22Rv1 (cell line): ENCODE measurements at regions not wholly inside any gene's neighbourhood (a gene's known extent, or its start where the extent isn't known, plus 50 kb on each side); places are given as distances from the start of the nearest gene placed in this dataset.

Experiments
- ZFX ChIP-seq: fragments of 450-650 bp; IDR thresholded peaks from 2 replicates; pipeline ENCODE4 v1.6.1; 2017; ENCODE audit warnings: antibody characterized with exemption, borderline replicate concordance
- TF ChIP-seq, protein P1 (sequence below): fragments of 450-650 bp; IDR thresholded peaks from 2 replicates; pipeline ENCODE4 v1.5.1; 2017; ENCODE audit warnings: mild to moderate bottlenecking

DNA sequence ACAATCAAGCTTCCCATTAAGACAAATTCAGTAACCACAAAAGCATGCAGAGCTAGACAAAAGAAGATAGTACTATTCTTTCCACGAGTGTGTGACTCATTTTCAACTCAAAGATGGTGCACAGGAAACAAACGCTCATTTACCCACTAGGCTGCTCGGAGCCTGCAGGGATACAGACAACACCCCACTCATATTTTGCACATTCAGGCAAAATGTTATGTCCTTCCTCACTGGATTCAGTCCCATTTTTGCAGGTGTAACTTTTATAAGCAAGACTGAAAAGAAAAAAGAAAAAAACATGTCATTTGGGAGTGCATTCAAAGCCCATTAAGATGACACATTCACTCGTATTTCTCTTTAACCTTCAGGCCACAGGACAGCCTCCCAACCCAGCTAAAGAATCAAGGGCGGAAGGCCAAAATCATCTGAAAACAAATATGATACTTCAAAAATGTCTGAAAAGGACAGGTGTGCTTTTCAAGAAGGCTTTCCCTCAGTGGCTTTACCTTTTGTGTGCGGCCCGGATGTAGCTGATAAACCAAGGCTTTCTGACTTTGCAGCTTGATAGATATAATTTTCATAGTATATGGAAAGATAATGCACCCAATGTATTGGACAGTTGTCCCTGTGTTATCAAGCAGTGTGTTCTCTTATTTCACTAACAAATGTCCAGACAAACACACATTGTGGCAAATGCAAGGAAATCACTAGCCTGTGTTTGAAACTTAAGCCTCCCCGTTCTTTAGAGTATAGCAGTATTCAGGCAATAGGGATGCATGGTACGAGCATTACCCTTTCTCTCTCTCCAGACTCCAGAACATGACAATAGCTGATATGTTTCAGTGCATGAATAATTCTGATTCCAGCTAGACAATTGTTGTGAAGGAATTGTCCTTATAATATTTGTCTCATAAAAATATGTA, 147.8 kb upstream of the KRR1 start:
- TF ChIP-seq, protein P1, sequence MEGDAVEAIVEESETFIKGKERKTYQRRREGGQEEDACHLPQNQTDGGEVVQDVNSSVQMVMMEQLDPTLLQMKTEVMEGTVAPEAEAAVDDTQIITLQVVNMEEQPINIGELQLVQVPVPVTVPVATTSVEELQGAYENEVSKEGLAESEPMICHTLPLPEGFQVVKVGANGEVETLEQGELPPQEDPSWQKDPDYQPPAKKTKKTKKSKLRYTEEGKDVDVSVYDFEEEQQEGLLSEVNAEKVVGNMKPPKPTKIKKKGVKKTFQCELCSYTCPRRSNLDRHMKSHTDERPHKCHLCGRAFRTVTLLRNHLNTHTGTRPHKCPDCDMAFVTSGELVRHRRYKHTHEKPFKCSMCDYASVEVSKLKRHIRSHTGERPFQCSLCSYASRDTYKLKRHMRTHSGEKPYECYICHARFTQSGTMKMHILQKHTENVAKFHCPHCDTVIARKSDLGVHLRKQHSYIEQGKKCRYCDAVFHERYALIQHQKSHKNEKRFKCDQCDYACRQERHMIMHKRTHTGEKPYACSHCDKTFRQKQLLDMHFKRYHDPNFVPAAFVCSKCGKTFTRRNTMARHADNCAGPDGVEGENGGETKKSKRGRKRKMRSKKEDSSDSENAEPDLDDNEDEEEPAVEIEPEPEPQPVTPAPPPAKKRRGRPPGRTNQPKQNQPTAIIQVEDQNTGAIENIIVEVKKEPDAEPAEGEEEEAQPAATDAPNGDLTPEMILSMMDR, result no peak
- TF ChIP-seq ZFX, result no peak
